KMS-11 (cell line): ENCODE measurements at regions not wholly inside any gene's neighbourhood (a gene's known extent, or its start where the extent isn't known, plus 50 kb on each side); places are given as distances from the start of the nearest gene placed in this dataset.

ENCODE experiments used
- H2AFZ ChIP-seq: fragments of 200-600 bp; sonication (generic); 2 replicates; pipeline ENCODE4 v1.6.1; 2016; ENCODE audit warnings: antibody characterized with exemption, mixed run types, low read depth
- H3K27ac ChIP-seq: fragments of 200-600 bp; sonication (generic); 2 replicates; pipeline ENCODE4 v1.6.1; 2016; ENCODE audit warnings: mild to moderate bottlenecking, mixed run types
- H3K27me3 ChIP-seq: fragments of 200-600 bp; sonication (generic); 2 replicates; pipeline ENCODE4 v1.6.1; 2017; ENCODE audit warnings: mild to moderate bottlenecking, low read depth, mixed run types, moderate library complexity; ENCODE audit not compliant: insufficient read depth
- H3K36me3 ChIP-seq: fragments of 200-600 bp; sonication (generic); 2 replicates; pipeline ENCODE4 v1.6.1; 2017; ENCODE audit warnings: mild to moderate bottlenecking, mixed run types; ENCODE audit not compliant: insufficient read depth
- H3K4me1 ChIP-seq: fragments of 200-600 bp; sonication (generic); 2 replicates; pipeline ENCODE4 v1.6.1; 2016; ENCODE audit warnings: mild to moderate bottlenecking, low read depth, mixed run types; ENCODE audit not compliant: poor library complexity, severe bottlenecking
- H3K4me2 ChIP-seq: fragments of 200-600 bp; sonication (generic); 2 replicates; pipeline ENCODE4 v1.7.0; 2016; ENCODE audit warnings: mild to moderate bottlenecking, mixed run types
- H3K4me3 ChIP-seq: fragments of 200-600 bp; sonication (generic); IDR thresholded peaks from 2 replicates; pipeline ENCODE4 v1.6.1; 2017; ENCODE audit warnings: low read depth, low read length, mixed read lengths; ENCODE audit not compliant: insufficient read depth
- H3K79me2 ChIP-seq: fragments of 200-600 bp; sonication (generic); 2 replicates; pipeline ENCODE4 v1.6.1; 2016; ENCODE audit warnings: low read depth, mixed run types; ENCODE audit not compliant: insufficient read depth
- H3K9ac ChIP-seq: fragments of 200-600 bp; sonication (generic); 2 replicates; pipeline ENCODE4 v1.6.1; 2016; ENCODE audit warnings: mild to moderate bottlenecking, mixed run types
- H4K20me1 ChIP-seq: fragments of 200-600 bp; sonication (generic); 2 replicates; pipeline ENCODE4 v1.6.1; 2016; ENCODE audit warnings: mild to moderate bottlenecking, mixed run types; ENCODE audit not compliant: insufficient read depth
- CTCF ChIP-seq: fragments of 200-600 bp; sonication (generic); conservative IDR thresholded peaks from 2 replicates; pipeline ENCODE4 v1.6.1; 2017; ENCODE audit warnings: low read depth, mild to moderate bottlenecking, antibody characterized with exemption, low read length, moderate library complexity, mixed read lengths

DNA sequence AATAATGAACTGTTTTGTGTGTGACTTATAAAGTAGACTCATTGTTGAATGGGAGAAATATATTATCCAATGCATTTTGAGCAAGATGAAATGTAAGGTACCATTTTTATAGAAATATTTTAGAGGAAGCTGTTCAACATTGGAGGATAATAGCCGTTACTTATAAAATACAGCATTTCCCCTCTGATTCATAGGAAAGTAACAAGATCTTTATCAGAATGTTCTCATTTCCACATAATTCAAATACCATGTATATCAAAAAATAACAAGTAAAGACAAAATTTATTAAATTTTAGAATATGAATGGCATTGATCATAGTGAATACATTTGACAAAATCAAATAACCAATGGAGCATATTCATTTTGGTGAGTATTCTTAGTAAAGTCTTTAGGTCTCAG lies 346.7 kb upstream of the PTGER4 start:
- Histone ChIP-seq H3K9ac (no peak overlapping the region), H3K79me2 (no peaks in the 10 kb centered on the region), H3K27ac (no peak overlapping the region), H3K4me1 (no peaks in the 10 kb centered on the region), H4K20me1 (no peaks in the 10 kb centered on the region), H2AFZ (no peak overlapping the region), H3K27me3 (no peaks in the 10 kb centered on the region), H3K4me3 (no peak overlapping the region), H3K36me3 (no peaks in the 10 kb centered on the region), H3K4me2 (no peak overlapping the region)
- TF ChIP-seq CTCF = no peak

DNA sequence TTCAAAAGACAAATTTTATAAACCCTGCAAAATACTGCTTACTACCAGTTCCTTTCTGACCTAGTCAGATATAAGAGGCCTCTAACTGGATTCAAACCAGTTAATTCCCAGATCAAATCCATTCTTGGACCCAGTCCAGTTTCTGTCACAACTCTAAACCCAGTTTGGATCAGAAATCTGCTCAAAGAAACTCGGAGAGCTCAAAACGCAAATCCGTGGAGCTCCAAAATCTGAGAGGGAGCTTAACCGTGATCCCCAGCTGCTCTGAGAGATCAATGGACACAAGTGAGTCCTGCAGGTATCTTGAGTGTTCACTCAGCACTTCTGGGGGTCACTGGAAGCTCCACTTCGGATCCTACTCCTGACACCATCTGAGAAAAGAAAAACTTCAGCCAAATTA lies 348.1 kb upstream of the PTGER4 start:
- Histone ChIP-seq H3K27me3 (no peaks in the 10 kb centered on the region), H3K4me1 (no peaks in the 10 kb centered on the region), H3K4me3 (no peak overlapping the region), H3K4me2 (no peak overlapping the region), H3K9ac (no peak overlapping the region), H3K27ac (no peak overlapping the region), H3K79me2 (no peaks in the 10 kb centered on the region), H4K20me1 (no peaks in the 10 kb centered on the region), H2AFZ (no peak overlapping the region), H3K36me3 (no peaks in the 10 kb centered on the region)
- no peak for TF ChIP-seq CTCF

- no peak for TF ChIP-seq CTCF
These were observed 358.2 kb upstream of the PTGER4 start for GRCh38 chr5:40321514-40321913.

DNA sequence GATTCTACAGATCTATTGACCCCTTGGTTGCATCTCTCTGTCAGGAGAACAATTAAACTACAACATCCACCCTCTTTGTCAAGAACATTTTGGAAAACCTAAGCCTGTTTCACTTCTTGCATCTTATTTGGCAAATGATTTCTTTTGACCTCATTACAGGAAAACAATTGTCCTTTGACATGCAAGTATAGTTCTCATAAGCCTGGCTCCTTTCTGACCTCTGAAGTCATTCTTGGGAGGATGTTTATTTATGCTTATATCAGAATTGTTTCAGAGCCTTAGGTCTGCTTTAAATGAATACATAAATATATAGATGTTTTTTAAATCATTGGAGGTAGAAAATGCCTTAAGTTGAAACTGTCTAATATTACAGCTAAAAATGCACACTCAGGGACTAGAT lies 361.3 kb upstream of the PTGER4 start:
- Histone ChIP-seq H3K27me3 (no peaks in the 10 kb centered on the region), H2AFZ (no peak overlapping the region), H3K79me2 (no peaks in the 10 kb centered on the region), H3K4me2 (no peak overlapping the region), H3K36me3 (no peaks in the 10 kb centered on the region), H3K4me1 (no peaks in the 10 kb centered on the region), H3K9ac (no peak overlapping the region), H4K20me1 (no peaks in the 10 kb centered on the region), H3K27ac (no peak overlapping the region), H3K4me3 (no peak overlapping the region)
- TF ChIP-seq CTCF = no peak

More at GRCh38 chr5:40321514-40321913, 358.2 kb upstream of the PTGER4 start:
- Histone ChIP-seq H3K79me2 (no peaks in the 10 kb centered on the region), H4K20me1 (no peaks in the 10 kb centered on the region), H3K27ac (no peak overlapping the region), H3K27me3 (no peaks in the 10 kb centered on the region), H3K4me1 (no peaks in the 10 kb centered on the region), H2AFZ (no peak overlapping the region), H3K4me2 (no peak overlapping the region), H3K9ac (no peak overlapping the region), H3K36me3 (no peaks in the 10 kb centered on the region), H3K4me3 (no peak overlapping the region)

DNA sequence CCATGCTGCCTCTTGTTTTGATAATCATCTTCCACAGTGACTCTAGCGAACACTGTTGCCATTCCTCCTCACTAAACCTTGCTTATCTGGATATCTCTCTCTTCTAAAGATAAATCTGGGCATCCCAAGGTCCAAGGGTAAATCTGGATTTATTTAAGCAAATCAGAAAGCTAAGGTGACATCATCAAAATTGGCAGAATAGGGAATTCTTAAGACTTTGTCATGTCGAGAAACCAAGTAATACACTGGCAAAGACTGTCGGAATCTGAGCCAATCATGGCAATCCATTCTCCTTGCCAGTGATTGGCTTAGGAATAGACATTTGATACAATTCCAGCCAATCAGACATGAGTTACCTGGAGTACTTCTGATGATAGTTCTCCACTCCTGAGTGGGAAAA lies 362.7 kb upstream of the PTGER4 start:
- no peak overlapping the region for H2AFZ ChIP-seq

More for the DNA sequence above, 362.7 kb upstream of the PTGER4 start:
- no peak for TF ChIP-seq CTCF
- H3K4me2 ChIP-seq = no peak overlapping the region
- no peak overlapping the region for H3K4me3 ChIP-seq
- no peaks in the 10 kb centered on the region for H3K27me3 ChIP-seq
- no peak overlapping the region for H3K27ac ChIP-seq
- no peaks in the 10 kb centered on the region for H3K79me2 ChIP-seq
- no peaks in the 10 kb centered on the region for H3K36me3 ChIP-seq
- H3K9ac ChIP-seq = no peak overlapping the region
- no peaks in the 10 kb centered on the region for H3K4me1 ChIP-seq
- H4K20me1 ChIP-seq = no peaks in the 10 kb centered on the region
